Motor neuron (in vitro differentiated cells): ENCODE measurements at regions not wholly inside any gene's neighbourhood (a gene's known extent, or its start where the extent isn't known, plus 50 kb on each side); places are given as distances from the start of the nearest gene placed in this dataset.

Experiments used
- ATAC-seq, 8 experiments: fragments of 200-7000 bp; cut with Tn5 transposase; replicated peaks in 6 of 8; 2 replicates each; pipeline ENCODE4 v1.8.0; 2021; ENCODE audit warnings: mild to moderate bottlenecking in 8 of 8, moderate library complexity in 8 of 8
- H3K27ac ChIP-seq, 2 donors: fragments of 250-450 bp; sonication (Bioruptor Pico); 2 replicates each; pipeline ENCODE4 v1.9.0; 2021; ENCODE audit warnings: antibody characterized with exemption in 2 of 2, mild to moderate bottlenecking in 2 of 2, moderate library complexity in 1 of 2
- H3K4me1 ChIP-seq, 2 donors: fragments of 250-450 bp; sonication (Bioruptor Pico); replicated peaks in 1 of 2; 2 replicates each; pipeline ENCODE4 v1.6.1; 2021; ENCODE audit warnings: antibody characterized with exemption in 2 of 2, mild to moderate bottlenecking in 2 of 2, moderate library complexity in 1 of 2
- H3K4me3 ChIP-seq, 5 donors: fragments of 250-450 bp; sonication (Bioruptor Pico); 2 replicates each; pipeline ENCODE4 v1.9.0; 2021; ENCODE audit warnings: antibody characterized with exemption in 5 of 5, mild to moderate bottlenecking in 5 of 5, moderate library complexity in 4 of 5
- WGBS, 10 experiments: fragments of 450-650 bp; shearing (Covaris generic); methylation state at CpG; one replicate each; pipeline ENCODE4 v1.0.0; 2022; 5-methylcytosine and 5-hydroxymethylcytosine counted together
- in situ Hi-C, 9 experiments: fragments of 400-800 bp; cut with MboI; loops; one replicate each; pipeline ENCODE4 v1.15.0; 2021; ENCODE audit warnings: low sequenced_read_pairs in 9 of 9, low pct_unique_long_range_greater_than_20kb in 2 of 9; ENCODE audit not compliant: unreplicated experiment in 9 of 9

- Histone ChIP-seq H3K4me3 (no peak overlapping the region), H3K4me1 (peaks cover 34 to 36% of the 10 kb centered on the region in 2 donors), H3K27ac (no peak overlapping the region)
- in situ Hi-C loops, result no loop called here
- no peak for ATAC-seq
- 27 to 100% (median 72%) methylated on average over 1 to 2 of the region's 2 CpGs; no CpG with 5 or more reads in 1 of the 10 experiments for WGBS, 10 experiments
Measured at GRCh38 chr2:128396946-128397345, 78.3 kb upstream of the HS6ST1 start.

DNA sequence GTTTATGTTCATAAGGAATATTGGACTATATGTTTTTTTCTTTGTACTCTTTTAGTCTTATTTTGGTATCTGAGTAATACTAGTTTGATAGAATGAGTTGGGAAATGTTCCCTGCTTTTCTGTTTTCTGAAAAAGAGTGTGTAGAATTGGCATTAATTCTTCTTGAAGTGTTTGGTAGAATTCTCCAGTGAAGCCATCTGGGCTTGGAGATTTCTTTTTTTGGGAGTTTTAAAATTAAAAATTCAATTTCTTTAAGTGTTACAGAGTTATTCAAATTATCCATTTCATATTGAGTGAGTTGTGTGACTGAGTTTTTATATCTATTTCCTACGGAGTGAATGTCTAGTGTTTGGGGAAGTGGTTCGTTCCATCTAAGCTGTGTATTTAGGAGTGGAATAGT is 80.6 kb upstream of the HS6ST1 start:
- ATAC-seq, result no peak
- WGBS, 10 experiments, result 61 to 100% (median 89%) methylated on average over 1 to 2 of the region's 2 CpGs; no CpG with 5 or more reads in 1 of the 10 experiments
- in situ Hi-C loops, result no loop called here
- Histone ChIP-seq H3K4me3 (no peak overlapping the region), H3K27ac (no peak overlapping the region), H3K4me1 (peaks cover 26 to 28% of the 10 kb centered on the region in 2 donors)

- in situ Hi-C loops, result no loop called here
- Histone ChIP-seq H3K4me1 (peaks cover 21 to 23% of the 10 kb centered on the region in 2 donors), H3K27ac (no peak overlapping the region), H3K4me3 (no peak overlapping the region)
- no peak for ATAC-seq
- WGBS, 10 experiments, result 63 to 96% (median 83%) methylated on average over 1 to 5 of the region's 5 CpGs; no CpG with 5 or more reads in 1 of the 10 experiments
Measured at GRCh38 chr2:128399690-128400291, 81.1 kb upstream of the HS6ST1 start.

- no peak for ATAC-seq
- in situ Hi-C loops, result no loop called here
- no peak overlapping the region for H3K4me3 ChIP-seq
- WGBS, 10 experiments, result 92 to 95% (median 94%) methylated on average over 3 to 4 of the region's 8 CpGs; no CpG with 5 or more reads in 7 of the 10 experiments
- no peak overlapping the region for H3K27ac ChIP-seq
- H3K4me1 ChIP-seq, result peaks cover 16 to 20% of the 10 kb centered on the region in 2 donors
Measured at GRCh38 chr2:128401680-128402079, 83.0 kb upstream of the HS6ST1 start.

GRCh38 chr2:128402911-128403670 is 84.4 kb upstream of the HS6ST1 start:
- ATAC-seq, result no peak
- 33 to 90% (median 72%) methylated on average over 1 to 6 of the region's 13 CpGs; no CpG with 5 or more reads in 4 of the 10 experiments for WGBS, 10 experiments
- H3K4me1 ChIP-seq, result peaks cover 27 to 30% of the 10 kb centered on the region in 2 donors
- in situ Hi-C loops, result no loop called here
- H3K4me3 ChIP-seq, result no peak overlapping the region
- H3K27ac ChIP-seq, result no peak overlapping the region

- ATAC-seq, result no peak
- Histone ChIP-seq H3K4me1 (peaks cover 31 to 35% of the 10 kb centered on the region in 2 donors), H3K27ac (no peak overlapping the region), H3K4me3 (no peak overlapping the region)
- 80 to 100% (median 95%) methylated on average over 1 to 4 of the region's 5 CpGs; no CpG with 5 or more reads in 1 of the 10 experiments for WGBS, 10 experiments
- in situ Hi-C loops, result no loop called here
Measured at GRCh38 chr2:128403814-128404708, 85.4 kb upstream of the HS6ST1 start.

DNA sequence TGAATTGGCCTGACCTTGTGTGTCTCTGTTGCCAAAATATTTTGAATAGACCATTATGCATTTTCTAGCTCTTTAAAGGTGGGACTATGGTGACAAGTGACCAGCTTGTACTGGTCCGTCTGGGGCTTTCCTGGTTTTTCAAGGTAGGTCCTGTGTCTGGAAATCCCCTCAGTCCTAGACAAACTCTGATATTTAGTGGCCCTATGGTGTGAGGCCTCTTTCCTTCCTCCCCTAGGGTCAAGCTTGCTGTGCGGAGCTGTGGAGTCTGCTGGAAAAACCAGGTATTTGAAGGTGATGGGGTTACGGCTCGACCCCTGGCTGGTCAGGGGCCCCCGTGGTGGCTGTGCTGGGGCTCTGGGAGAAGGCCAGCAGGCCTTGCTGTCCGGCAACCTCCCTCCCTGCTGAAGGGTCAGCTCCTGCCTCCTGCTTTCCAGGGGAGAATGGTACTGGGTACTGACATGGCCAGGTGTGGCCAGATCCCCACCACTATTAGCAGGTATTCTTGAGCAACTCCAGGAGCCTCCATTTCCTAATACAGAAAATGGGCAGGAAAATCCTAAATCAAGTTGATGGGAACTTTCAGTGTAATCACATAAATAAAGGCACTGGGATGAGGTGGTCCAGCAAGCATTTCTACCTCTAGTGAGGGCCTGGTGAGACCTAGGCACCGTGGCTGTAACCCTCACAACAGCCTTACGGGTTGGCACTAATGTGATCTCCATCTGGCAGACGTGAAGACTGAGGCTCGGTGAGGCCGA is 86.2 kb upstream of the HS6ST1 start:
- in situ Hi-C loops, result no loop called here
- 80 to 100% (median 90%) methylated on average over 1 to 5 of the region's 11 CpGs; no CpG with 5 or more reads in 3 of the 10 experiments for WGBS, 10 experiments
- H3K27ac ChIP-seq, result no peak overlapping the region
- H3K4me3 ChIP-seq, result no peak overlapping the region
- no peak for ATAC-seq
- H3K4me1 ChIP-seq, result peaks cover 31 to 35% of the 10 kb centered on the region in 2 donors

- no peak overlapping the region for H3K4me3 ChIP-seq
- no peak for ATAC-seq
- no CpG with 5 or more reads among the region's 5 CpGs for WGBS, 10 experiments
- H3K4me1 ChIP-seq, result peaks cover 31 to 35% of the 10 kb centered on the region in 2 donors
- in situ Hi-C loops, result no loop called here
- H3K27ac ChIP-seq, result peak overlapping the region in 1 of 2 donors; percentile 53
Measured at GRCh38 chr2:128405467-128405900, 86.8 kb upstream of the HS6ST1 start.

DNA sequence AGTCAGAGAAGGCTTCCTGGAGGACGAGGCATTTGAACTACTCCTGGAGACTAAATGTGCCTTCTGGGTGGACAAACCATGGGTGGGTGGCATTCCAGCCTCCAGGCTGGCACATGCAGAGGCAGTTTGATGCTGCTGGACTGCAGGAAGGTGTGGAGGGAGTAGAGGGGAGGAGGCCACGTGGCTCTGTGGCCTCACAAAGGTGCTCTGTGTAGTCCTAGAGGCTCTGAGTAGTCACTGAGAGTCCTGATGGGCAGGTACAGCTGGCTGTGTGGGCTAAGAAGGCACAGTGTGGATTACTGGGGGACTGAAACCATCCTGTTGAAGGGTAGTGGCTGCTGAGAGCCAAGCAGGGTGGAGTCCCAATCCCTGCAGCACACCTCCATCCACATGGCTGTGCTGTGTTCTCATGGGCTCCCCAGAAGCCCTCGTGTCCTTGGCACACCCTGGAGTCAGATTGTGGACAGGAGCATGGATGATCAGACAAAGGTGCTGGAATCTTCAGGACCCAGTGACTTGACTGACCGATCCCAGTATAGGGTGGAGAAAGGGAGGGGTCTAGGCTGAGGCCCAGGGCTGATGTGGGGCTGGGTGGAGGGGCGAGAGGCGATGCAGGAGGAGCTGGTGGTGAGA is 87.4 kb upstream of the HS6ST1 start:
- H3K4me1 ChIP-seq, result peaks cover 31 to 35% of the 10 kb centered on the region in 2 donors
- peak; percentile 22 to 63 (median 52) for ATAC-seq
- peak overlapping the region; percentile 53 to 69 for H3K27ac ChIP-seq
- WGBS, 10 experiments, result 14 to 75% (median 33%) methylated on average over 1 to 3 of the region's 6 CpGs; no CpG with 5 or more reads in 7 of the 10 experiments
- no peak overlapping the region for H3K4me3 ChIP-seq
- in situ Hi-C loops, result no loop called here

DNA sequence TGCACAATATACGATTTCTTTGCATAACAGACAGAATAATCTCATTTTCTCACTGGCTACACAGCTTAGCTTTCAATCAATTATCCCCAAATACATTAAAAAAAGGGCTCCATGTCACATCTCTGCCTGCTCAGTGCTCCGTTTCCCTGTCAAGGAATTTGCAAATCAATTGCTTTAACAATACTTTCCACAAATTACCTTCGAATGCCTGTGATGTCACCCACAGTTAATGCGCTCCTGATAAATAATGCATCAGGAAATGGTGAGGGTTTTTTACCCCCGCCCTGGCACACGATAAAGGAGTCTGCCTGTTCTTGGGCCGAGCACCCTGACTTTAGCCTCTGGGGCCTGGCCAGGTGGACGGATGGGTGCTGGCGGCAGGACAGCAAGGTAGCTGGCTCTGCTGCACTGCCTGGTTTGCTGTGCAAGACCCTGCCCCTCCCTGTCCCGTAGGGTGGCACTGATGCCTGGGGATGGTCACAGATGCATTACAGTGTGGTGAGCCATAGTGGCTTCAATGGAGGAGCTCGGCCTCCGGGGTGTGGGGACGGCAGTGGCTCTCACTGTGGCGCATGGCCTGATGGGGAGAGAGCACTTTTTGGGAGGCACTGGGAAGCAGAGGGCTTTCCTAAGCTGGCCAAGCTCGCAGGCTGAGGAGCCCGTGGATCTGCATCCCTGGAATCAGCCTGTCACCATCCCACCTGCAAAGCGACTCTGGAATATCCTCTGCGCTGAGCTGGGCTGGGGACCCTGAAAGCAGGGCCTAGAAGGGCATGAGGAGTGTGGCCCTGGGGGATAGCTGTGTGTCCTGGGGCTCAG is 88.3 kb upstream of the HS6ST1 start:
- no peak overlapping the region for H3K4me3 ChIP-seq
- H3K27ac ChIP-seq, result peak overlapping the region; percentile 53 to 69
- peak in 6 of 8 experiments; percentile 3 to 75 (median 62) for ATAC-seq
- peaks cover 31 to 35% of the 10 kb centered on the region in 2 donors for H3K4me1 ChIP-seq
- 7 to 66% (median 27%) methylated on average over 2 to 8 of the region's 18 CpGs; no CpG with 5 or more reads in 3 of the 10 experiments for WGBS, 10 experiments
- in situ Hi-C loops, result no loop called here
